Esophagus muscularis mucosa (tissue), 4 donors: ENCODE measurements at regions not wholly inside any gene's neighbourhood (a gene's known extent, or its start where the extent isn't known, plus 50 kb on each side); places are given as distances from the start of the nearest gene placed in this dataset.
"Not testable (repeated sequence)": the region's sequence is repeated elsewhere in the genome, so short reads cannot be mapped to it uniquely, and the experiment has no call there.

Experiments
- CTCF ChIP-seq, 3 experiments: fragments of 200-600 bp in 2 of 3; fragments of 450-650 bp in 1 of 3; sonication (generic) in 2 of 3; IDR thresholded peaks; one replicate each; pipeline ENCODE4 v1.5.1; 2017 to 2019; ENCODE audit warnings: antibody characterized with exemption in 3 of 3, mild to moderate bottlenecking in 2 of 3, moderate library complexity in 1 of 3
- EP300 ChIP-seq: sonication (generic); formaldehyde crosslinking; IDR thresholded peaks from one replicate; pipeline ENCODE4 v1.6.1; 2017; ENCODE audit warnings: antibody characterized with exemption
- POLR2A ChIP-seq: fragments of 450-650 bp; IDR thresholded peaks from one replicate; pipeline ENCODE4 v1.6.1; 2017; ENCODE audit warnings: antibody characterized with exemption, moderate library complexity, mild to moderate bottlenecking, low read depth
- POLR2AphosphoS5 ChIP-seq, 2 donors: sonication (generic); formaldehyde crosslinking; IDR thresholded peaks; one replicate each; pipeline ENCODE4 v1.6.1; 2017; ENCODE audit warnings: antibody characterized with exemption in 2 of 2

- TF ChIP-seq CTCF (IDR thresholded peaks at IDR 0.05); POLR2A; POLR2AphosphoS5 (IDR thresholded peaks at IDR 0.05); EP300: not testable (repeated sequence)
Observed at GRCh38 chr14:19231421-19231820, 202.7 kb downstream of the POTEG start.
